ENCODE measurements at regions not wholly inside any gene's neighbourhood (a gene's known extent, or its start where the extent isn't known, plus 50 kb on each side); places are given as distances from the start of the nearest gene placed in this dataset.

DNA sequence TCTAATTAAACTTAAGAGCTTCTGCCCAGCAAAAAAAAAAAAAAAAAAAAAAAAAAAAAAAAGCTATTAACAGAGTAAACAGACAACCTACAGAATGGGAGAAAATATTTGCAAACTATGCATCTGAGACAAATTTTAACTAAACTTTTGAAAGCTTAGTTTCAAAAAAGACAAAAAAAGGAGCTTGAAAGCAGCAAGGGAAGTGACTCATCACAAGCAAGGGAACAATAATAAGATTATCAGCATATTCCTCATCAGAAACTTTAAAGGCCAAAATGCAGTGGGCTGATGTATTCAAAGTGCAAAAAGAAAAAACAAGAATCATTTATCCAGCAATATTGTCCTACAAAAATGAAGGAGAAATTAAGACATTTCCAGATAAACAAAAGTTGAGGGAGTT lies 158.6 kb downstream of the RNF144B start:
- Histone ChIP-seq H3K9ac (ENCODE audit: insufficient read length, low read depth) (no peak overlapping the region), H3K9me3 (ENCODE audit: insufficient read depth, low read length) (no peaks in the 10 kb centered on the region), H3K4me1 (ENCODE audit: insufficient read depth, insufficient read length) (no peaks in the 10 kb centered on the region), H3K36me3 (ENCODE audit: insufficient read depth, insufficient read length, low read length) (no peaks in the 10 kb centered on the region), H3K4me3 (ENCODE audit: insufficient read length, low read depth) (no peak overlapping the region), H3K27me3 (ENCODE audit: insufficient read depth, insufficient read length) (no peaks in the 10 kb centered on the region)
- no peak for DNase-seq (ENCODE audit: low read depth, low spot score)
- TF ChIP-seq SUZ12 (IDR thresholded peaks at IDR 0.05; ENCODE audit: extremely low read depth, insufficient read depth, insufficient read length) = no peak
- TF ChIP-seq ZNF274 (IDR thresholded peaks at IDR 0.05; ENCODE audit: low read depth, low read length) = no peak
- no peak for TF ChIP-seq YY1 (IDR thresholded peaks at IDR 0.05; ENCODE audit: insufficient read depth, insufficient read length)

DNA sequence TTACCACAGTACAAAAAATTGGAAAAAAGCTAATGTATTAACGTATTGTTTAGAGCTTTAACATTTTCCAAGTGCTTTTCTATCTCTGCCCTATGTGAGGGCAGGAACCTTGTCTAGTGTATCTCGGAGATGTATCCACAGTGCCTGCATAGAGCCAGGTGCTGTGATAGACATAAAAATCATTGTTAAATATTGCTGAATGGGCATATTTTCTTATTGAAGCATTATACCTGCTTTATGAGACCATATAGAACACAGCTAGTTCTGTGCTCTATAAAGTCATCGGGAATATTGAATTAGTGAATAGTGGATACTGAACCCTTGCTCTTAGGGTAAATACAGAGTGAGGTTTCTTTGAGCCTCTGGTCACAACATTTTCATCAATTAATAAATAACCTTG lies 163.0 kb downstream of the RNF144B start:
- H3K27me3 ChIP-seq (ENCODE audit: insufficient read depth, insufficient read length) = no peaks in the 10 kb centered on the region
- H3K36me3 ChIP-seq (ENCODE audit: insufficient read depth, insufficient read length, low read length) = no peaks in the 10 kb centered on the region
- H3K9me3 ChIP-seq (ENCODE audit: insufficient read depth, low read length) = no peaks in the 10 kb centered on the region
- TF ChIP-seq ZNF274 (IDR thresholded peaks at IDR 0.05; ENCODE audit: low read depth, low read length) (no peak), YY1 (IDR thresholded peaks at IDR 0.05; ENCODE audit: insufficient read depth, insufficient read length) (no peak), SUZ12 (IDR thresholded peaks at IDR 0.05; ENCODE audit: extremely low read depth, insufficient read depth, insufficient read length) (no peak)
- H3K9ac ChIP-seq (ENCODE audit: insufficient read length, low read depth) = no peak overlapping the region
- no peak overlapping the region for H3K4me3 ChIP-seq (ENCODE audit: insufficient read length, low read depth)
- no peak for DNase-seq (ENCODE audit: low read depth, low spot score)
- H3K4me1 ChIP-seq (ENCODE audit: insufficient read depth, insufficient read length) = no peaks in the 10 kb centered on the region

DNA sequence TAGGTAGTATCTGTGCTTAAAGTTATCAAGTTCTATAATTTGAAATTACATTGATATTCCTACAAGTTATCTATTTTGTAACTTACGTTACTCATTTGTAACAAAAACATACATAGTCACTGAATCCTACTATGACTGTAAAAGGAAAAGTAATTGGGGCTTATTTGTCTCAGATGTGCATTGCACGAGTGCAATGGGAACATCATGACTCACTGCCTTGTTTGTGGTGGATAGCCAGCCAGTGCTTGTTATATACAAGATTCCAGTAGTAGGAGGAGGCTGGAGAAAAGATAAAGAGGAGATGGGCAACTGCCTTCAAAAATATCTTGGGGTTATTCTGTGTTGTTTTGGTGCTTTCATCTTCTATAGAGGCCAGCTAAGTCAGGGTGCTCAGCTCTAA lies 164.1 kb downstream of the RNF144B start:
- TF ChIP-seq ZNF274 (IDR thresholded peaks at IDR 0.05; ENCODE audit: low read depth, low read length) = no peak
- TF ChIP-seq YY1 (IDR thresholded peaks at IDR 0.05; ENCODE audit: insufficient read depth, insufficient read length) = no peak
- no peak for TF ChIP-seq SUZ12 (IDR thresholded peaks at IDR 0.05; ENCODE audit: extremely low read depth, insufficient read depth, insufficient read length)
- Histone ChIP-seq H3K4me1 (ENCODE audit: insufficient read depth, insufficient read length) (no peaks in the 10 kb centered on the region), H3K27me3 (ENCODE audit: insufficient read depth, insufficient read length) (no peaks in the 10 kb centered on the region), H3K4me3 (ENCODE audit: insufficient read length, low read depth) (no peak overlapping the region), H3K36me3 (ENCODE audit: insufficient read depth, insufficient read length, low read length) (no peaks in the 10 kb centered on the region), H3K9ac (ENCODE audit: insufficient read length, low read depth) (no peak overlapping the region), H3K9me3 (ENCODE audit: insufficient read depth, low read length) (no peaks in the 10 kb centered on the region)
- no peak for DNase-seq (ENCODE audit: low read depth, low spot score)

DNA sequence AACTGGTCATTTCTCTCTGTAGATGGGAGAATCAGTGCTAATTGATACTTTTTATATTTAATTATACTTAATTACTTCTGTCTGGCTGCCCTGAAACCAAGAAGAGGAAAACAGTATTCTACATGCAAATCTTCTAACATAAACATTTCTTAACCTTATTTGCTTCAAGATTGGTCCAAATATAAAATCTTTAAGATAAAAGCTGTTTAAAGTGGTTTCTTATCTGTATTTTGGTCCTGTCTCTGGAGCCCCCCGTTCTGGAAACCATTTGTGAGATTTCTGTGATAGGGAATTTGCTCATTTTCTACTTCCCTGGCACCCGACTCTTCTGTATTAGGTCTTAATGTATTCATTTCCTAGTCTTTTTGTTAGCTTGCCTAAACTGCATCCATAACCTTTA lies 168.6 kb downstream of the RNF144B start:
- DNase-seq (ENCODE audit: low read depth, low spot score) = no peak
- no peaks in the 10 kb centered on the region for H3K4me1 ChIP-seq (ENCODE audit: insufficient read depth, insufficient read length)
- no peaks in the 10 kb centered on the region for H3K36me3 ChIP-seq (ENCODE audit: insufficient read depth, insufficient read length, low read length)
- no peak overlapping the region for H3K4me3 ChIP-seq (ENCODE audit: insufficient read length, low read depth)
- no peaks in the 10 kb centered on the region for H3K27me3 ChIP-seq (ENCODE audit: insufficient read depth, insufficient read length)
- TF ChIP-seq SUZ12 (IDR thresholded peaks at IDR 0.05; ENCODE audit: extremely low read depth, insufficient read depth, insufficient read length) (no peak), ZNF274 (IDR thresholded peaks at IDR 0.05; ENCODE audit: low read depth, low read length) (no peak), YY1 (IDR thresholded peaks at IDR 0.05; ENCODE audit: insufficient read depth, insufficient read length) (no peak)
- H3K9me3 ChIP-seq (ENCODE audit: insufficient read depth, low read length) = no peaks in the 10 kb centered on the region
- H3K9ac ChIP-seq (ENCODE audit: insufficient read length, low read depth) = no peak overlapping the region

DNA sequence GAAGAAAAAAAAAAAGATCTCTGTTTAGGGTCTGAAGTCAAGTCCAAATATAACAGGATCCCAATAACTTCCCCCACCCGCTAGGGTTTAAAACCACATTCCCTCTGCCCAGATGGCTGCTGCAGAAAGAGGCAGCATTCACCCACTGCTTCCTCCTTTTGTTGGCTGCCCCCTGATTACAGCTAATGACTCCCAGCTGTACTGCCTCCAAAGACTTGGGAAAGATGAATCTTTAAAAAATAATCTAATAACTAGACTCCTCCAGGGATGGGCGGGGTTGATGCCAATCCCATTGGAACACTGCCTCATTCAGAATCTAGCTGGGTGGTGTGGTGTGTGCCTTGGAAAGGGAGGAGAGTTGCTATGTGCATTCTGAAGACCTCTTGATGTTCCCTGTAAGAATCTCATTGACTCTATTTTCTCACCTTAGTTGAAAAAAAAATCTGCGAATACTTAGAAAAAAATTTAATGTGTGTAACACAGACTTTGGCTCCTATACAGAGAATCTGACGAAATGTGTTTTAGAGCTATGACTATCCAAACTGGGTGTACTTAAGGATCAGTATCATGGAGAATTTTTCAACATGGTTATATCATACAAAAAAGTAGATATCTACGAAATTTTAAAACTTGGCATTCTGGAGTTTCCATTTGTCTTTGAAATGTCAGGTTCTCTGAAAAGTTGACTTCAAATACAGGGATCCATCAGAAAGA lies 174.0 kb downstream of the RNF144B start:
- no peaks in the 10 kb centered on the region for H3K36me3 ChIP-seq (ENCODE audit: insufficient read depth, insufficient read length, low read length)
- DNase-seq (ENCODE audit: low read depth, low spot score) = no peak
- H3K4me3 ChIP-seq (ENCODE audit: insufficient read length, low read depth) = no peak overlapping the region
- no peaks in the 10 kb centered on the region for H3K4me1 ChIP-seq (ENCODE audit: insufficient read depth, insufficient read length)
- TF ChIP-seq ZNF274 (IDR thresholded peaks at IDR 0.05; ENCODE audit: low read depth, low read length) (no peak), SUZ12 (IDR thresholded peaks at IDR 0.05; ENCODE audit: extremely low read depth, insufficient read depth, insufficient read length) (no peak), YY1 (IDR thresholded peaks at IDR 0.05; ENCODE audit: insufficient read depth, insufficient read length) (no peak)
- H3K27me3 ChIP-seq (ENCODE audit: insufficient read depth, insufficient read length) = peaks cover 11% of the 10 kb centered on the region
- H3K9ac ChIP-seq (ENCODE audit: insufficient read length, low read depth) = no peak overlapping the region
- H3K9me3 ChIP-seq (ENCODE audit: insufficient read depth, low read length) = no peaks in the 10 kb centered on the region

DNA sequence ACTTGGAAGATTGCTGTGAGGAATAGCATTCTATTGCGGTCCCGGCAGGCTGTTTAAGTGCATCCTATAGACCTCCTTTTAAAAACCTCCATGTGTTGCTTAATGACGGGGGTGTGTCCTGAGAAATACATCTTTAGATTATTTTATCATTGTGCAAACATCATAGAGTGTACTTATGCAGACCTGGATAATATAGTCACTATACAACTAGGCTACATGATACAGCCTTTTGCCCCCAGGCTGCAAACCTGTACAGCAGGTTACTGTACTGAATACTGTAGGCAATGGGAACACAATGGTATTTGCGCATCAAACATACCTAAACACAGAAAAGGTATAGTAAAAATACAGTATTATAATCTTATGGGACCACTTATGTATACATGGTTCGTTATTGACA lies 175.6 kb downstream of the RNF144B start:
- no peak for TF ChIP-seq ZNF274 (IDR thresholded peaks at IDR 0.05; ENCODE audit: low read depth, low read length)
- Histone ChIP-seq H3K9ac (ENCODE audit: insufficient read length, low read depth) (no peak overlapping the region), H3K4me3 (ENCODE audit: insufficient read length, low read depth) (no peak overlapping the region), H3K36me3 (ENCODE audit: insufficient read depth, insufficient read length, low read length) (no peaks in the 10 kb centered on the region), H3K9me3 (ENCODE audit: insufficient read depth, low read length) (no peaks in the 10 kb centered on the region), H3K27me3 (ENCODE audit: insufficient read depth, insufficient read length) (peaks cover 11% of the 10 kb centered on the region), H3K4me1 (ENCODE audit: insufficient read depth, insufficient read length) (no peaks in the 10 kb centered on the region)
- DNase-seq (ENCODE audit: low read depth, low spot score) = no peak

DNA sequence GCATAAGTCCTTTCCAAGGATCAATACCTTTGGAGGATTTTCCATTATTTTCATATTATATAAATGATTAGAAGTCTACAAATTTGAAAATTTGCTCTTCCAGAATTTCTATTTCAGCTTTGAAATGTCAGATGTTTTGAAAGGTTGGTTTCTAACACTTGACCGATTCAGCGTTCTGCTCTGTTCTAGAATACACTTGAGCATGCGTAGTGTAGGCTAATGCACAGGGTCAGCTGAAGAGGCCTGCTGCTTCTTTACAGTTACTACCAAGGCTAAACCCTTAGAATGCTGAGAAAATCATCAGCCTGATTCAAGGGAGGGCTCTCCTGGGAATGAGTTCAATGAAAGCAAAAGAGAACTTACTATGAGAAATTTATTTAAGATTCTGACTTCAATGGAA lies 177.6 kb downstream of the RNF144B start:
- Histone ChIP-seq H3K4me1 (ENCODE audit: insufficient read depth, insufficient read length) (no peaks in the 10 kb centered on the region), H3K27me3 (ENCODE audit: insufficient read depth, insufficient read length) (peaks cover 11% of the 10 kb centered on the region), H3K9ac (ENCODE audit: insufficient read length, low read depth) (no peak overlapping the region), H3K36me3 (ENCODE audit: insufficient read depth, insufficient read length, low read length) (no peaks in the 10 kb centered on the region), H3K4me3 (ENCODE audit: insufficient read length, low read depth) (no peak overlapping the region), H3K9me3 (ENCODE audit: insufficient read depth, low read length) (no peaks in the 10 kb centered on the region)
- DNase-seq (ENCODE audit: low read depth, low spot score) = no peak
- TF ChIP-seq ZNF274 (IDR thresholded peaks at IDR 0.05; ENCODE audit: low read depth, low read length) = no peak
- no peak for TF ChIP-seq YY1 (IDR thresholded peaks at IDR 0.05; ENCODE audit: insufficient read depth, insufficient read length)
- no peak for TF ChIP-seq SUZ12 (IDR thresholded peaks at IDR 0.05; ENCODE audit: extremely low read depth, insufficient read depth, insufficient read length)

All from NT2/D1 (cell line).